GM23338 (cell line): ENCODE measurements at regions not wholly inside any gene's neighbourhood (a gene's known extent, or its start where the extent isn't known, plus 50 kb on each side); places are given as distances from the start of the nearest gene placed in this dataset.

Source experiments
- ATAC-seq: fragments of 200-7000 bp; cut with Tn5 transposase; 3 replicates; pipeline ENCODE4 v1.9.1; 2020
- DNase-seq: peaks from one replicate; pipeline ENCODE4 v3.0.0-alpha.2; 2015; ENCODE audit warnings: low spot score
- H2AFZ ChIP-seq: fragments of 200-600 bp; sonication (generic); 2 replicates; pipeline ENCODE4 v1.8.0; 2016; ENCODE audit warnings: antibody characterized with exemption, mild to moderate bottlenecking, moderate library complexity
- H3F3A ChIP-seq: fragments of 200-600 bp; sonication (generic); replicated peaks from 2 replicates; pipeline ENCODE4 v1.8.0; 2017; ENCODE audit warnings: antibody characterized with exemption, mixed run types, low read depth
- H3K27ac ChIP-seq: fragments of 200-600 bp; sonication (generic); 2 replicates; pipeline ENCODE4 v1.6.1; 2016; ENCODE audit warnings: low read depth
- H3K27me3 ChIP-seq: fragments of 200-600 bp; sonication (generic); 2 replicates; pipeline ENCODE4 v1.8.0; 2016; ENCODE audit warnings: mild to moderate bottlenecking, mixed run types, moderate library complexity; ENCODE audit not compliant: insufficient read depth
- H3K36me3 ChIP-seq: fragments of 200-600 bp; sonication (generic); 2 replicates; pipeline ENCODE4 v1.8.0; 2016; ENCODE audit warnings: mild to moderate bottlenecking; ENCODE audit not compliant: insufficient read depth
- H3K4me1 ChIP-seq: fragments of 200-600 bp; sonication (generic); 2 replicates; pipeline ENCODE4 v1.8.0; 2016; ENCODE audit warnings: mild to moderate bottlenecking, moderate library complexity; ENCODE audit not compliant: insufficient read depth
- H3K4me2 ChIP-seq: fragments of 200-600 bp; sonication (generic); 2 replicates; pipeline ENCODE4 v1.7.1; 2017; ENCODE audit warnings: mixed run types
- H3K4me3 ChIP-seq: fragments of 200-600 bp; sonication (generic); 2 replicates; pipeline ENCODE4 v1.6.1; 2016; ENCODE audit warnings: mixed run types
- H3K79me2 ChIP-seq: fragments of 200-600 bp; sonication (generic); replicated peaks from 2 replicates; pipeline ENCODE4 v1.8.0; 2017; ENCODE audit warnings: mild to moderate bottlenecking; ENCODE audit not compliant: insufficient read depth
- H3K9me2 ChIP-seq: fragments of 200-600 bp; sonication (generic); 2 replicates; pipeline ENCODE4 v1.8.0; 2017; ENCODE audit not compliant: insufficient read depth
- H4K20me1 ChIP-seq: fragments of 200-600 bp; sonication (generic); replicated peaks from 2 replicates; pipeline ENCODE4 v1.8.0; 2017; ENCODE audit warnings: mild to moderate bottlenecking; ENCODE audit not compliant: insufficient read depth
- H3K27ac Mint-ChIP-seq: 2 replicates; pipeline ENCODE4 v1.8.0; 2020; ENCODE audit warnings: inconsistent platforms, mild to moderate bottlenecking, moderate library complexity, mixed read lengths
- H3K27me3 Mint-ChIP-seq: 3 replicates; pipeline ENCODE4 v1.8.0; 2022; ENCODE audit warnings: low read depth, mild to moderate bottlenecking, moderate library complexity, mixed read lengths, inconsistent platforms; ENCODE audit not compliant: insufficient read depth, poor library complexity
- H3K36me3 Mint-ChIP-seq: 3 replicates; pipeline ENCODE4 v1.8.0; 2021; ENCODE audit warnings: low read depth, mild to moderate bottlenecking, inconsistent platforms, moderate library complexity, mixed read lengths
- H3K4me1 Mint-ChIP-seq: 3 replicates; pipeline ENCODE4 v1.8.0; 2020; ENCODE audit warnings: mild to moderate bottlenecking, inconsistent platforms, mixed read lengths
- H3K4me3 Mint-ChIP-seq: 3 replicates; pipeline ENCODE4 v1.8.0; 2021; ENCODE audit warnings: moderate library complexity, mild to moderate bottlenecking, inconsistent platforms, mixed read lengths
- H3K9me3 Mint-ChIP-seq: 3 replicates; pipeline ENCODE4 v1.8.0; 2020; ENCODE audit warnings: moderate library complexity, mild to moderate bottlenecking, inconsistent platforms, mixed read lengths
- CREB1 ChIP-seq: fragments of 250-450 bp; sonication (Bioruptor Pico); IDR thresholded peaks from 2 replicates; pipeline ENCODE4 v1.5.0; 2020; ENCODE audit warnings: low read depth, mild to moderate bottlenecking, moderate library complexity
- CTCF ChIP-seq, 2 experiments: fragments of 200-600 bp in 1 of 2; sonication (generic) in 1 of 2; conservative IDR thresholded peaks; 2 replicates each; pipeline versions ENCODE4 v1.5.1 to v1.6.1; 2016 to 2017; ENCODE audit warnings: antibody characterized with exemption in 2 of 2, low read depth in 2 of 2, mild to moderate bottlenecking in 2 of 2, moderate library complexity in 1 of 2
- ETS1 ChIP-seq: IDR thresholded peaks from 2 replicates; pipeline ENCODE4 v1.6.1; 2016; ENCODE audit warnings: antibody characterized with exemption
- EZH2 ChIP-seq: fragments of 200-600 bp; sonication (generic); IDR thresholded peaks from one replicate; pipeline ENCODE4 v1.8.0; 2017; ENCODE audit warnings: antibody characterized with exemption, mild to moderate bottlenecking, low read depth; ENCODE audit not compliant: unreplicated experiment
- EZH2phosphoT487 ChIP-seq: fragments of 200-600 bp; sonication (generic); IDR thresholded peaks from one replicate; pipeline ENCODE4 v1.8.1; 2018; ENCODE audit warnings: antibody characterized with exemption; ENCODE audit not compliant: unreplicated experiment
- JUNB ChIP-seq: IDR thresholded peaks from one replicate; pipeline ENCODE4 v1.6.1; 2016; ENCODE audit warnings: antibody characterized with exemption; ENCODE audit not compliant: unreplicated experiment
- NANOG ChIP-seq: IDR thresholded peaks from 2 replicates; pipeline ENCODE4 v1.6.1; 2016; ENCODE audit warnings: antibody characterized with exemption, borderline replicate concordance
- POLR2AphosphoS5 ChIP-seq: IDR thresholded peaks from 2 replicates; pipeline ENCODE4 v1.6.1; 2016; ENCODE audit warnings: antibody characterized with exemption, low read depth
- REST ChIP-seq: IDR thresholded peaks from one replicate; pipeline ENCODE4 v1.6.1; 2018; ENCODE audit warnings: antibody characterized with exemption; ENCODE audit not compliant: unreplicated experiment
- STAT1 ChIP-seq: IDR thresholded peaks from one replicate; pipeline ENCODE4 v1.6.1; 2016; ENCODE audit warnings: antibody characterized with exemption; ENCODE audit not compliant: unreplicated experiment
- ZNF114 ChIP-seq: fragments of 250-450 bp; sonication (Bioruptor Pico); IDR thresholded peaks from 2 replicates; pipeline ENCODE4 v1.5.0; 2020; ENCODE audit warnings: mild to moderate bottlenecking, moderate library complexity
- ZNF331 ChIP-seq: fragments of 250-450 bp; sonication (Bioruptor Pico); IDR thresholded peaks from 2 replicates; pipeline ENCODE4 v1.5.0; 2020; ENCODE audit warnings: low read depth, mild to moderate bottlenecking, moderate library complexity
- ZNF462 ChIP-seq: fragments of 250-450 bp; sonication (Bioruptor Pico); IDR thresholded peaks from 2 replicates; pipeline ENCODE4 v1.5.0; 2020; ENCODE audit warnings: mild to moderate bottlenecking, moderate library complexity

GRCh38 chr10:29916669-29917068 is 142.7 kb downstream of the JCAD start:
- Histone ChIP-seq H3K9me2 (peaks cover 8% of the 10 kb centered on the region), H3K27ac (no peak overlapping the region), H3K4me2 (no peak overlapping the region), H3K4me3 (no peak overlapping the region), H2AFZ (no peak overlapping the region), H3K4me1 (no peaks in the 10 kb centered on the region), H4K20me1 (no peaks in the 10 kb centered on the region), H3F3A (no peaks in the 10 kb centered on the region), H3K27me3 (no peaks in the 10 kb centered on the region), H3K36me3 (no peaks in the 10 kb centered on the region), H3K79me2 (no peaks in the 10 kb centered on the region)
- Mint-ChIP-seq H3K36me3 (no peaks in the 10 kb centered on the region; the same call in 2 of the 3 replicates), H3K4me1 (no peaks in the 10 kb centered on the region), H3K9me3 (peaks cover under 1% of the 10 kb centered on the region; the same call in 2 of the 3 replicates), H3K4me3 (no peak overlapping the region), H3K27me3 (peaks cover 4% of the 10 kb centered on the region), H3K27ac (no peak overlapping the region)
- ATAC-seq (no peak), DNase-seq (no peak)
- no peak for TF ChIP-seq EZH2phosphoT487
- no peak for TF ChIP-seq REST
- TF ChIP-seq ZNF331 = no peak
- TF ChIP-seq CREB1 (CRISPR knock-in tag) = no peak
- no peak for TF ChIP-seq NANOG
- no peak for TF ChIP-seq EZH2
- no peak for TF ChIP-seq ZNF462
- TF ChIP-seq POLR2AphosphoS5 = no peak
- TF ChIP-seq JUNB = no peak
- no peak for TF ChIP-seq CTCF (conservative IDR thresholded peaks at IDR 0.05; ENCODE audit: low read depth in 2 of 2)
- TF ChIP-seq ETS1 = no peak
- TF ChIP-seq STAT1 = no peak
- TF ChIP-seq ZNF114 = no peak
